Endodermal cell (in vitro differentiated cells): ENCODE measurements at regions not wholly inside any gene's neighbourhood (a gene's known extent, or its start where the extent isn't known, plus 50 kb on each side); places are given as distances from the start of the nearest gene placed in this dataset.

ENCODE experiments used
- DNase-seq: peaks from one replicate; pipeline ENCODE4 v3.0.0-alpha.2; 2017
- H3K27ac ChIP-seq: 2 replicates; pipeline ENCODE4 v1.5.1; 2013; ENCODE audit warnings: mild to moderate bottlenecking, low read depth, low read length, moderate library complexity
- H3K27me3 ChIP-seq: 2 replicates; pipeline ENCODE4 v1.6.1; 2013; ENCODE audit warnings: mild to moderate bottlenecking, low read length, moderate library complexity; ENCODE audit not compliant: insufficient read depth, control insufficient read depth, poor library complexity, severe bottlenecking
- H3K36me3 ChIP-seq: 2 replicates; pipeline ENCODE4 v1.7.0; 2013; ENCODE audit warnings: mild to moderate bottlenecking, low read length, moderate library complexity; ENCODE audit not compliant: control insufficient read depth, insufficient read depth
- H3K4me1 ChIP-seq: one replicate; pipeline ENCODE4 v1.7.0; 2013; ENCODE audit warnings: low read length; ENCODE audit not compliant: control insufficient read depth, insufficient read depth
- H3K4me3 ChIP-seq: 2 replicates; pipeline ENCODE4 v1.5.1; 2013; ENCODE audit warnings: mild to moderate bottlenecking, low read length, moderate library complexity
- H3K9ac ChIP-seq: 2 replicates; pipeline ENCODE4 v1.6.1; 2013; ENCODE audit warnings: mild to moderate bottlenecking, low read length, moderate library complexity; ENCODE audit not compliant: poor library complexity, severe bottlenecking; ENCODE audit errors: extremely low read depth
- H3K9me3 ChIP-seq: 2 replicates; pipeline ENCODE4 v1.6.1; 2013; ENCODE audit warnings: mild to moderate bottlenecking, low read length, moderate library complexity; ENCODE audit not compliant: control insufficient read depth
- H3K27ac Mint-ChIP-seq: 2 replicates; pipeline ENCODE4 v1.8.0; 2020; ENCODE audit warnings: mixed read lengths
- H3K27me3 Mint-ChIP-seq: 2 replicates; pipeline ENCODE4 v1.8.0; 2021; ENCODE audit warnings: mild to moderate bottlenecking, mixed read lengths; ENCODE audit not compliant: insufficient read depth
- H3K36me3 Mint-ChIP-seq: 2 replicates; pipeline ENCODE4 v1.8.0; 2020; ENCODE audit warnings: low read depth, mixed read lengths
- H3K4me1 Mint-ChIP-seq: 2 replicates; pipeline ENCODE4 v1.8.0; 2020; ENCODE audit warnings: mixed read lengths
- H3K4me3 Mint-ChIP-seq: 2 replicates; pipeline ENCODE4 v1.8.0; 2020; ENCODE audit warnings: mild to moderate bottlenecking, moderate library complexity, mixed read lengths
- H3K9me3 Mint-ChIP-seq: 2 replicates; pipeline ENCODE4 v1.8.0; 2020; ENCODE audit warnings: mild to moderate bottlenecking, mixed read lengths
- WGBS, 2 experiments: methylation state at CpG; one replicate each; pipeline versions ENCODE4 v1.1.5 to v1.1.7; 2013; ENCODE audit warnings: missing lambda C conversion rate in 2 of 2, mixed read lengths in 1 of 2; ENCODE audit not compliant: insufficient coverage in 1 of 2, insufficient read length in 1 of 2; 5-methylcytosine and 5-hydroxymethylcytosine counted together
- TF ChIP-seq, protein P1 (sequence below): fragments of 200-600 bp; sonication (generic); conservative IDR thresholded peaks from 2 replicates; pipeline ENCODE4 v1.5.0; 2021; ENCODE audit warnings: antibody characterized with exemption, mild to moderate bottlenecking

DNA sequence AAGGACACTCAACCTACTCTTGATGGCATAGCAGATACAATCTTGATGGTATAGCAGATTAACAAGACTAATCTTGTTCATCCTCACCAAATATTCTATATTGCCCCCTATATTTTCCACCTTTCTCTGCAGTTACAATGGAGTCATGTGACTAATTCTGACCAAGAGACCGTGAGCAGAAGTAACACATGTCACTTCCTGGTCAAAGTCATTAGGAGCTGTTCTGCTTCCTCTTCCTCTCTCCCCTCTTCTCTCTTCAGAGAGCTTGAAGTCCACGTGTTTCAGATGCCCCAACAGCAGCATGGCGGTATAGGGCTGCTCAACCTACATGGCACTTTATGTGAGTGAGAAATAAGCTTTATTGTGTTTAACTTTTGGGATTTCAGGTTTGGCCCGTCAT is 55.3 kb upstream of the ERCC4 start:
- Histone ChIP-seq H3K4me3 (no peak overlapping the region), H3K9ac (no peak overlapping the region), H3K9me3 (no peaks in the 10 kb centered on the region), H3K27ac (no peak overlapping the region), H3K4me1 (no peaks in the 10 kb centered on the region), H3K36me3 (no peaks in the 10 kb centered on the region), H3K27me3 (no peaks in the 10 kb centered on the region)
- DNase-seq = no peak
- TF ChIP-seq, protein P1, sequence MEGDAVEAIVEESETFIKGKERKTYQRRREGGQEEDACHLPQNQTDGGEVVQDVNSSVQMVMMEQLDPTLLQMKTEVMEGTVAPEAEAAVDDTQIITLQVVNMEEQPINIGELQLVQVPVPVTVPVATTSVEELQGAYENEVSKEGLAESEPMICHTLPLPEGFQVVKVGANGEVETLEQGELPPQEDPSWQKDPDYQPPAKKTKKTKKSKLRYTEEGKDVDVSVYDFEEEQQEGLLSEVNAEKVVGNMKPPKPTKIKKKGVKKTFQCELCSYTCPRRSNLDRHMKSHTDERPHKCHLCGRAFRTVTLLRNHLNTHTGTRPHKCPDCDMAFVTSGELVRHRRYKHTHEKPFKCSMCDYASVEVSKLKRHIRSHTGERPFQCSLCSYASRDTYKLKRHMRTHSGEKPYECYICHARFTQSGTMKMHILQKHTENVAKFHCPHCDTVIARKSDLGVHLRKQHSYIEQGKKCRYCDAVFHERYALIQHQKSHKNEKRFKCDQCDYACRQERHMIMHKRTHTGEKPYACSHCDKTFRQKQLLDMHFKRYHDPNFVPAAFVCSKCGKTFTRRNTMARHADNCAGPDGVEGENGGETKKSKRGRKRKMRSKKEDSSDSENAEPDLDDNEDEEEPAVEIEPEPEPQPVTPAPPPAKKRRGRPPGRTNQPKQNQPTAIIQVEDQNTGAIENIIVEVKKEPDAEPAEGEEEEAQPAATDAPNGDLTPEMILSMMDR = no peak
- Mint-ChIP-seq H3K27ac (no peak overlapping the region), H3K27me3 (peaks cover 3% of the 10 kb centered on the region), H3K9me3 (no peaks in the 10 kb centered on the region), H3K36me3 (no peaks in the 10 kb centered on the region), H3K4me1 (no peaks in the 10 kb centered on the region), H3K4me3 (no peak overlapping the region)
- WGBS, 2 experiments = 91 to 94% methylated on average over 2 to 4 of the region's 4 CpGs

DNA sequence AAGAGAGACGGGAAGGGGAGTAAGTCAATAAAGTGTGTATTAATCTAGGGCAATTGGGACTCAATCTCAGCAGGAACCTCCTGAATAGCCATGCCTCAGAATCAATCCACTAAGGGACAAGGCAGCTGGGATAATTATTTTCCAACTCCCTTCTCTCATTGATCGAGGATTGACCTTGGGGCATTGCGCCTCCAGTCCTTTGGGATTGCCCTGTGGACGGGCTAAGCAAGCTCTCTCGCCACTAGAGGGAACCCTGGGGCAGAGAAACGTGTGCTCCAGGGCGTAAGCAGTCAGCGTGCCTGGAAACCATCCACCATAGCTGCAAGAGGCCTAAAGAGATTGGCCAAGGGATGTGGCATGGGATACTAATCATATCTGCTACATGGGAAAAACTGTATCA is 53.9 kb upstream of the ERCC4 start:
- Histone ChIP-seq H3K27me3 (no peaks in the 10 kb centered on the region), H3K4me3 (no peak overlapping the region), H3K9me3 (no peaks in the 10 kb centered on the region), H3K27ac (no peak overlapping the region), H3K36me3 (no peaks in the 10 kb centered on the region), H3K4me1 (no peaks in the 10 kb centered on the region), H3K9ac (no peak overlapping the region)
- TF ChIP-seq, protein P1 = peak; percentile 96
- peaks cover 7% of the 10 kb centered on the region for H3K27me3 Mint-ChIP-seq
- DNase-seq = peak; percentile 92
- no peak overlapping the region for H3K27ac Mint-ChIP-seq
- H3K4me1 Mint-ChIP-seq = no peaks in the 10 kb centered on the region
- H3K36me3 Mint-ChIP-seq = no peaks in the 10 kb centered on the region
- H3K9me3 Mint-ChIP-seq = no peaks in the 10 kb centered on the region
- 44 to 59% methylated on average over 3 to 8 of the region's 8 CpGs for WGBS, 2 experiments
- no peak overlapping the region for H3K4me3 Mint-ChIP-seq
